HEK293 (cell line): ENCODE measurements at regions not wholly inside any gene's neighbourhood (a gene's known extent, or its start where the extent isn't known, plus 50 kb on each side); places are given as distances from the start of the nearest gene placed in this dataset.

Experiments used
- KLF1 ChIP-seq: fragments of 450-650 bp; formaldehyde crosslinking; IDR thresholded peaks from 2 replicates; pipeline ENCODE4 v1.5.1; 2016; ENCODE audit warnings: missing biosample characterization, missing genetic modification characterization
- SP7 ChIP-seq: fragments of 450-650 bp; formaldehyde crosslinking; IDR thresholded peaks from 2 replicates; pipeline ENCODE4 v1.5.1; 2016; ENCODE audit warnings: missing biosample characterization, missing genetic modification characterization
- ZNF23 ChIP-seq: fragments of 450-650 bp; formaldehyde crosslinking; IDR thresholded peaks from 2 replicates; pipeline ENCODE4 v1.5.1; 2016; ENCODE audit warnings: missing biosample characterization, missing genetic modification characterization, borderline replicate concordance
- ZNF280C ChIP-seq: fragments of 450-650 bp; formaldehyde crosslinking; IDR thresholded peaks from 2 replicates; pipeline ENCODE4 v1.5.1; 2016; ENCODE audit warnings: missing biosample characterization, missing genetic modification characterization
- TF ChIP-seq, protein P1 (sequence below): fragments of 450-650 bp; formaldehyde crosslinking; IDR thresholded peaks from 2 replicates; pipeline ENCODE4 v1.5.1; 2016; ENCODE audit warnings: missing biosample characterization, missing genetic modification characterization
- TF ChIP-seq, protein P2 (sequence below): fragments of 450-650 bp; formaldehyde crosslinking; IDR thresholded peaks from 2 replicates; pipeline ENCODE4 v1.5.1; 2016; ENCODE audit warnings: missing biosample characterization, missing genetic modification characterization

- TF ChIP-seq, protein P1, sequence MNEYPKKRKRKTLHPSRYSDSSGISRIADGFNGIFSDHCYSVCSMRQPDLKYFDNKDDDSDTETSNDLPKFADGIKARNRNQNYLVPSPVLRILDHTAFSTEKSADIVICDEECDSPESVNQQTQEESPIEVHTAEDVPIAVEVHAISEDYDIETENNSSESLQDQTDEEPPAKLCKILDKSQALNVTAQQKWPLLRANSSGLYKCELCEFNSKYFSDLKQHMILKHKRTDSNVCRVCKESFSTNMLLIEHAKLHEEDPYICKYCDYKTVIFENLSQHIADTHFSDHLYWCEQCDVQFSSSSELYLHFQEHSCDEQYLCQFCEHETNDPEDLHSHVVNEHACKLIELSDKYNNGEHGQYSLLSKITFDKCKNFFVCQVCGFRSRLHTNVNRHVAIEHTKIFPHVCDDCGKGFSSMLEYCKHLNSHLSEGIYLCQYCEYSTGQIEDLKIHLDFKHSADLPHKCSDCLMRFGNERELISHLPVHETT (tag by site-specific recombination), result no peak
- TF ChIP-seq, protein P2, sequence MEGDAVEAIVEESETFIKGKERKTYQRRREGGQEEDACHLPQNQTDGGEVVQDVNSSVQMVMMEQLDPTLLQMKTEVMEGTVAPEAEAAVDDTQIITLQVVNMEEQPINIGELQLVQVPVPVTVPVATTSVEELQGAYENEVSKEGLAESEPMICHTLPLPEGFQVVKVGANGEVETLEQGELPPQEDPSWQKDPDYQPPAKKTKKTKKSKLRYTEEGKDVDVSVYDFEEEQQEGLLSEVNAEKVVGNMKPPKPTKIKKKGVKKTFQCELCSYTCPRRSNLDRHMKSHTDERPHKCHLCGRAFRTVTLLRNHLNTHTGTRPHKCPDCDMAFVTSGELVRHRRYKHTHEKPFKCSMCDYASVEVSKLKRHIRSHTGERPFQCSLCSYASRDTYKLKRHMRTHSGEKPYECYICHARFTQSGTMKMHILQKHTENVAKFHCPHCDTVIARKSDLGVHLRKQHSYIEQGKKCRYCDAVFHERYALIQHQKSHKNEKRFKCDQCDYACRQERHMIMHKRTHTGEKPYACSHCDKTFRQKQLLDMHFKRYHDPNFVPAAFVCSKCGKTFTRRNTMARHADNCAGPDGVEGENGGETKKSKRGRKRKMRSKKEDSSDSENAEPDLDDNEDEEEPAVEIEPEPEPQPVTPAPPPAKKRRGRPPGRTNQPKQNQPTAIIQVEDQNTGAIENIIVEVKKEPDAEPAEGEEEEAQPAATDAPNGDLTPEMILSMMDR, result no peak
- TF ChIP-seq SP7 (tag by site-specific recombination), result peak; percentile 34; the same call in 1 of the 2 replicates
- TF ChIP-seq KLF1 (tag by site-specific recombination), result no peak
- no peak for TF ChIP-seq ZNF280C (tag by site-specific recombination)
- TF ChIP-seq ZNF23, result no peak
Measured at GRCh38 chr9:81460693-81461092, 228.7 kb downstream of the TLE1 start.
